Neutrophil (primary cell): ENCODE measurements at regions not wholly inside any gene's neighbourhood (a gene's known extent, or its start where the extent isn't known, plus 50 kb on each side); places are given as distances from the start of the nearest gene placed in this dataset.
"Not testable (repeated sequence)": the region's sequence is repeated elsewhere in the genome, so short reads cannot be mapped to it uniquely, and the experiment has no call there.

ENCODE experiments used
- H3K27ac ChIP-seq: fragments of 200-600 bp; sonication (generic); 2 replicates; pipeline ENCODE4 v1.5.1; 2016; ENCODE audit warnings: mild to moderate bottlenecking, moderate library complexity
- H3K27me3 ChIP-seq: fragments of 200-600 bp; sonication (generic); 2 replicates; pipeline ENCODE4 v1.6.0; 2016; ENCODE audit warnings: mild to moderate bottlenecking
- H3K36me3 ChIP-seq: fragments of 200-600 bp; sonication (generic); 2 replicates; pipeline ENCODE4 v1.5.1; 2017
- H3K4me1 ChIP-seq, 2 experiments: fragments of 200-600 bp in 1 of 2; sonication (generic) in 1 of 2; 1 replicate in 1 of 2; 2 replicates in 1 of 2; pipeline versions ENCODE4 v1.5.1 to v1.6.1; 2013 to 2016; ENCODE audit warnings: low read depth in 1 of 2, low read length in 1 of 2, mild to moderate bottlenecking in 1 of 2, moderate library complexity in 1 of 2; ENCODE audit not compliant: control insufficient read depth in 1 of 2, insufficient read depth in 1 of 2
- H3K4me3 ChIP-seq, 2 experiments: fragments of 200-600 bp in 1 of 2; sonication (generic) in 1 of 2; 1 replicate in 1 of 2; 2 replicates in 1 of 2; pipeline ENCODE4 v1.5.1; 2013 to 2016; ENCODE audit warnings: low read depth in 1 of 2, low read length in 1 of 2, mild to moderate bottlenecking in 1 of 2, moderate library complexity in 1 of 2
- H3K9me3 ChIP-seq: fragments of 200-600 bp; sonication (generic); 2 replicates; pipeline ENCODE4 v1.5.1; 2016
- CTCF ChIP-seq: fragments of 200-600 bp; sonication (generic); IDR thresholded peaks from 2 replicates; pipeline ENCODE4 v1.5.1; 2016; ENCODE audit warnings: antibody characterized with exemption

- Histone ChIP-seq H3K36me3 (no peaks in the 10 kb centered on the region), H3K9me3 (no peaks in the 10 kb centered on the region), H3K27me3 (no peaks in the 10 kb centered on the region)
Observed at GRCh38 chr1:194014014-194014413, 827.6 kb upstream of the B3GALT2 start.

GRCh38 chr1:194013561-194013960 lies 827.1 kb upstream of the B3GALT2 start:
- H3K4me3 ChIP-seq, result no peak overlapping the region
- H3K27me3 ChIP-seq, result no peaks in the 10 kb centered on the region
- TF ChIP-seq CTCF, result no peak
- H3K9me3 ChIP-seq, result no peaks in the 10 kb centered on the region
- H3K36me3 ChIP-seq, result no peaks in the 10 kb centered on the region
- H3K27ac ChIP-seq, result no peak overlapping the region
- H3K4me1 ChIP-seq, result no peaks in the 10 kb centered on the region

More at GRCh38 chr1:194014014-194014413, 827.6 kb upstream of the B3GALT2 start:
- Histone ChIP-seq H3K4me3 (no peak overlapping the region), H3K27ac (no peak overlapping the region), H3K4me1 (no peaks in the 10 kb centered on the region)
- TF ChIP-seq CTCF, result no peak

GRCh38 chr1:194004146-194004545 lies 817.7 kb upstream of the B3GALT2 start:
- Histone ChIP-seq H3K9me3 (no peaks in the 10 kb centered on the region), H3K4me1 (no peaks in the 10 kb centered on the region), H3K36me3 (no peaks in the 10 kb centered on the region), H3K27me3 (no peaks in the 10 kb centered on the region), H3K27ac (no peak overlapping the region), H3K4me3 (no peak overlapping the region)
- TF ChIP-seq CTCF, result no peak

GRCh38 chr1:194001726-194002350 lies 815.4 kb upstream of the B3GALT2 start:
- H3K4me3 ChIP-seq, H3K27ac ChIP-seq, H3K36me3 ChIP-seq, H3K4me1 ChIP-seq, H3K9me3 ChIP-seq, H3K27me3 ChIP-seq: not testable (repeated sequence)

GRCh38 chr1:193988885-193989284 lies 802.5 kb upstream of the B3GALT2 start:
- Histone ChIP-seq H3K27me3 (no peaks in the 10 kb centered on the region), H3K36me3 (no peaks in the 10 kb centered on the region), H3K9me3 (no peaks in the 10 kb centered on the region), H3K27ac (no peak overlapping the region), H3K4me3 (no peak overlapping the region), H3K4me1 (no peaks in the 10 kb centered on the region)
- no peak for TF ChIP-seq CTCF

- no peaks in the 10 kb centered on the region for H3K4me1 ChIP-seq
- TF ChIP-seq CTCF, result no peak
- no peaks in the 10 kb centered on the region for H3K36me3 ChIP-seq
- H3K27ac ChIP-seq, result no peak overlapping the region
- H3K4me3 ChIP-seq, result no peak overlapping the region
- H3K9me3 ChIP-seq, result no peaks in the 10 kb centered on the region
- no peaks in the 10 kb centered on the region for H3K27me3 ChIP-seq
Observed at GRCh38 chr1:193979219-193979618, 792.8 kb upstream of the B3GALT2 start.
